Activated gamma-delta T cell (primary cell): ENCODE measurements at regions not wholly inside any gene's neighbourhood (a gene's known extent, or its start where the extent isn't known, plus 50 kb on each side); places are given as distances from the start of the nearest gene placed in this dataset.

Experiments
- DNase-seq: peaks from one replicate; lab custom pipeline; 2025; lab: John Stamatoyannopoulos, UW

- DNase-seq: no peak
Measured at GRCh38 chr3:117556646-117557407, 847.2 kb downstream of the TUSC7 start.

GRCh38 chr3:117557464-117558090 lies 848.0 kb downstream of the TUSC7 start:
- no peak for DNase-seq

GRCh38 chr3:117558681-117559080 lies 849.1 kb downstream of the TUSC7 start:
- DNase-seq: no peak

- DNase-seq: no peak
Measured at GRCh38 chr3:117562000-117562399, 852.4 kb downstream of the TUSC7 start.

- no peak for DNase-seq
Measured at GRCh38 chr3:117563063-117563462, 853.5 kb downstream of the TUSC7 start.

- DNase-seq: no peak
Measured at GRCh38 chr3:117565777-117566176, 856.2 kb downstream of the TUSC7 start.

GRCh38 chr3:117566926-117567325 lies 857.3 kb downstream of the TUSC7 start:
- no peak for DNase-seq

- no peak for DNase-seq
Measured at GRCh38 chr3:117567382-117567781, 857.8 kb downstream of the TUSC7 start.

- no peak for DNase-seq
Measured at GRCh38 chr3:117567906-117568305, 858.3 kb downstream of the TUSC7 start.

- no peak for DNase-seq
Measured at GRCh38 chr3:117572786-117573185, 863.2 kb downstream of the TUSC7 start.

GRCh38 chr3:117580806-117581205 lies 871.2 kb downstream of the TUSC7 start:
- DNase-seq: no peak

- no peak for DNase-seq
Measured at GRCh38 chr3:117586161-117586560, 876.6 kb downstream of the TUSC7 start.

GRCh38 chr3:117587416-117587815 lies 877.8 kb downstream of the TUSC7 start:
- DNase-seq: no peak

GRCh38 chr3:117589454-117589853 lies 879.9 kb downstream of the TUSC7 start:
- no peak for DNase-seq

- no peak for DNase-seq
Measured at GRCh38 chr3:117595615-117596014, 886.0 kb downstream of the TUSC7 start.

- no peak for DNase-seq
Measured at GRCh38 chr3:117596503-117596902, 886.9 kb downstream of the TUSC7 start.

GRCh38 chr3:117597865-117598264 lies 888.3 kb downstream of the TUSC7 start:
- DNase-seq: no peak

GRCh38 chr3:117600112-117600511 lies 890.5 kb downstream of the TUSC7 start:
- no peak for DNase-seq

- no peak for DNase-seq
Measured at GRCh38 chr3:117600666-117601065, 891.1 kb downstream of the TUSC7 start.

GRCh38 chr3:117602058-117602644 lies 892.6 kb downstream of the TUSC7 start:
- DNase-seq: no peak

- no peak for DNase-seq
Measured at GRCh38 chr3:117603097-117603496, 893.5 kb downstream of the TUSC7 start.

- DNase-seq: no peak
Measured at GRCh38 chr3:117606866-117607265, 897.3 kb downstream of the TUSC7 start.

- no peak for DNase-seq
Measured at GRCh38 chr3:117609330-117609729, 899.8 kb downstream of the TUSC7 start.
